ENCODE measurements at regions not wholly inside any gene's neighbourhood (a gene's known extent, or its start where the extent isn't known, plus 50 kb on each side); places are given as distances from the start of the nearest gene placed in this dataset.
"Not testable (repeated sequence)": the region's sequence is repeated elsewhere in the genome, so short reads cannot be mapped to it uniquely, and the experiment has no call there.

DNA sequence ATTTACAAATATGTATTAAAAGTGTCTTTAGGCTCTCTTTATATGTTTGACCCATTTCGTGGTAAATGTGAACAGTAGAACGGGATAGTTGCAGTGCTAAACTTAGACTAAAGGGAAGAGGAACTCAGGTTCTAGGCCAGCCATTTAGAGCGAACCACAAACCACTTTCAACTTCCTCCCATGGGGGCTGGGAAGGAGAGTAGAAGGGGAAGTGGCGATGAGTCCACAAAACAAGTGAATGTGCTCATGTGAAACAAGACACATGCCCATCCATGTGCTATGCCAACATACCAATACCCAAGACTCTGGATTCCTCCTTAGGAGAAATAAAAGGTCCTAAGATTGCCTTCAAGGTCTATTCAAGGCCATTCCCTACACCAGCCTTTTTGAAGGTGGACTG, 940.4 kb upstream of the FOXG1 start:
- TF ChIP-seq PKNOX1 (IDR thresholded peaks at IDR 0.05); ZNF384 (IDR thresholded peaks at IDR 0.05); TARDBP (IDR thresholded peaks at IDR 0.05); BHLHE40 (IDR thresholded peaks at IDR 0.05; ENCODE audit: borderline replicate concordance); SP1 (IDR thresholded peaks at IDR 0.05); NFRKB (IDR thresholded peaks at IDR 0.05); FOXA1 (IDR thresholded peaks at IDR 0.05); ARNT (IDR thresholded peaks at IDR 0.05); FOXM1 (IDR thresholded peaks at IDR 0.05; ENCODE audit: borderline replicate concordance): not testable (repeated sequence)

Data from HEK293T (cell line).